Nephron (organoid): ENCODE measurements at regions not wholly inside any gene's neighbourhood (a gene's known extent, or its start where the extent isn't known, plus 50 kb on each side); places are given as distances from the start of the nearest gene placed in this dataset.

Source experiments
- H3K27ac Mint-ChIP-seq, 3 experiments: 2 replicates each; pipeline ENCODE4 v1.8.0; 2020; ENCODE audit warnings: mixed read lengths in 3 of 3, mild to moderate bottlenecking in 2 of 3, moderate library complexity in 1 of 3
- H3K27me3 Mint-ChIP-seq: 2 replicates; pipeline ENCODE4 v1.8.0; 2021; ENCODE audit warnings: low read depth, mild to moderate bottlenecking, moderate library complexity, mixed read lengths
- H3K36me3 Mint-ChIP-seq: 2 replicates; pipeline ENCODE4 v1.8.0; 2020; ENCODE audit warnings: low read depth, mixed read lengths
- H3K4me1 Mint-ChIP-seq: 2 replicates; pipeline ENCODE4 v1.8.0; 2020; ENCODE audit warnings: mixed read lengths
- H3K4me3 Mint-ChIP-seq, 3 experiments: 2 replicates each; pipeline ENCODE4 v1.8.0; 2020; ENCODE audit warnings: mild to moderate bottlenecking in 3 of 3, mixed read lengths in 3 of 3, moderate library complexity in 2 of 3
- H3K9me3 Mint-ChIP-seq: 2 replicates; pipeline ENCODE4 v1.8.0; 2020; ENCODE audit warnings: mixed read lengths
- TF ChIP-seq, protein P1 (sequence below), 3 experiments: fragments of 200-600 bp; sonication (generic); IDR thresholded peaks; one replicate each; pipeline ENCODE4 v1.5.0; 2021; ENCODE audit warnings: antibody characterized with exemption in 3 of 3; ENCODE audit not compliant: unreplicated experiment in 3 of 3

DNA sequence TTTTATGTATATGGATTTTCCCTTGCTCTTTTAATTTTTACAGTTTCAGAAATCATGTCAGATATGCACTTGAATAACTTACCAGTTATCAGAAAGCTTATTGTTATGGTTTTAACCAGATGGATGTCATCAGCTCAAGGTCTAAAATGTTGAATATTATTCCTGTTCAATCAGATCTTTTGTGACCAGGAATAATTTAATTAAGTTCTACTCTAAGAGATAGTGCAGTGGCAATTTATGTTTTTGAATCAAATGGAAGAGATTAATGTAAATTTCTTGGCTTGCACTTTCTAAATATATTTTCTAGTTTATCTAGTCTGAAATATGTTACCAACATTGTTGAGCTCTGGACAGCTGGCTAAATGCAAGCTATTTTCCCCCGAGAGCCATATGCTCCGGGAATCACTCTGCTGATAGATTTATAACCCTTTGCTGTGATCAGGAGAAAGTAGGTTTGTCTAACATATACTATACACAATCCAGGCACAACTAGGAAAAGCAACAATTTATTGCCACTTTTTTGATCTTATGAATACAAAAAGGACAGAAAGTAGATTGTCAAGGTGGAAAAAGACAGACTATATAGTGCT lies 76.8 kb upstream of the CD96 start:
- H3K36me3 Mint-ChIP-seq, result no peaks in the 10 kb centered on the region
- H3K27me3 Mint-ChIP-seq, result no peaks in the 10 kb centered on the region
- H3K9me3 Mint-ChIP-seq, result peaks cover 9% of the 10 kb centered on the region
- peaks cover 51% of the 10 kb centered on the region for H3K4me1 Mint-ChIP-seq
- TF ChIP-seq, protein P1, sequence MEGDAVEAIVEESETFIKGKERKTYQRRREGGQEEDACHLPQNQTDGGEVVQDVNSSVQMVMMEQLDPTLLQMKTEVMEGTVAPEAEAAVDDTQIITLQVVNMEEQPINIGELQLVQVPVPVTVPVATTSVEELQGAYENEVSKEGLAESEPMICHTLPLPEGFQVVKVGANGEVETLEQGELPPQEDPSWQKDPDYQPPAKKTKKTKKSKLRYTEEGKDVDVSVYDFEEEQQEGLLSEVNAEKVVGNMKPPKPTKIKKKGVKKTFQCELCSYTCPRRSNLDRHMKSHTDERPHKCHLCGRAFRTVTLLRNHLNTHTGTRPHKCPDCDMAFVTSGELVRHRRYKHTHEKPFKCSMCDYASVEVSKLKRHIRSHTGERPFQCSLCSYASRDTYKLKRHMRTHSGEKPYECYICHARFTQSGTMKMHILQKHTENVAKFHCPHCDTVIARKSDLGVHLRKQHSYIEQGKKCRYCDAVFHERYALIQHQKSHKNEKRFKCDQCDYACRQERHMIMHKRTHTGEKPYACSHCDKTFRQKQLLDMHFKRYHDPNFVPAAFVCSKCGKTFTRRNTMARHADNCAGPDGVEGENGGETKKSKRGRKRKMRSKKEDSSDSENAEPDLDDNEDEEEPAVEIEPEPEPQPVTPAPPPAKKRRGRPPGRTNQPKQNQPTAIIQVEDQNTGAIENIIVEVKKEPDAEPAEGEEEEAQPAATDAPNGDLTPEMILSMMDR (IDR thresholded peaks at IDR 0.05; ENCODE audit: unreplicated experiment in 3 of 3), result no peak
- H3K4me3 Mint-ChIP-seq, result peak overlapping the region in 1 of 3 experiments; percentile 24
- H3K27ac Mint-ChIP-seq, result peak overlapping the region; percentile 75 to 90 (median 86)

- no peaks in the 10 kb centered on the region for H3K36me3 Mint-ChIP-seq
- no peak overlapping the region for H3K27ac Mint-ChIP-seq
- H3K4me3 Mint-ChIP-seq, result no peak overlapping the region
- no peaks in the 10 kb centered on the region for H3K27me3 Mint-ChIP-seq
- peaks cover 36% of the 10 kb centered on the region for H3K9me3 Mint-ChIP-seq
- H3K4me1 Mint-ChIP-seq, result peaks cover 26% of the 10 kb centered on the region
- TF ChIP-seq, protein P1 (IDR thresholded peaks at IDR 0.05; ENCODE audit: unreplicated experiment in 3 of 3), result no peak
Observed at GRCh38 chr3:111470032-111470431, 72.0 kb upstream of the CD96 start.

GRCh38 chr3:111471831-111472230 lies 70.2 kb upstream of the CD96 start:
- Mint-ChIP-seq H3K36me3 (no peaks in the 10 kb centered on the region), H3K4me3 (no peak overlapping the region), H3K9me3 (peaks cover 36% of the 10 kb centered on the region), H3K4me1 (peaks cover 22% of the 10 kb centered on the region), H3K27ac (no peak overlapping the region), H3K27me3 (no peaks in the 10 kb centered on the region)
- TF ChIP-seq, protein P1 (IDR thresholded peaks at IDR 0.05; ENCODE audit: unreplicated experiment in 3 of 3), result no peak

GRCh38 chr3:111472556-111472955 lies 69.4 kb upstream of the CD96 start:
- peaks cover 25% of the 10 kb centered on the region for H3K4me1 Mint-ChIP-seq
- no peaks in the 10 kb centered on the region for H3K27me3 Mint-ChIP-seq
- TF ChIP-seq, protein P1 (IDR thresholded peaks at IDR 0.05; ENCODE audit: unreplicated experiment in 3 of 3), result no peak
- no peak overlapping the region for H3K27ac Mint-ChIP-seq
- no peak overlapping the region for H3K4me3 Mint-ChIP-seq
- H3K9me3 Mint-ChIP-seq, result peaks cover 36% of the 10 kb centered on the region
- no peaks in the 10 kb centered on the region for H3K36me3 Mint-ChIP-seq

DNA sequence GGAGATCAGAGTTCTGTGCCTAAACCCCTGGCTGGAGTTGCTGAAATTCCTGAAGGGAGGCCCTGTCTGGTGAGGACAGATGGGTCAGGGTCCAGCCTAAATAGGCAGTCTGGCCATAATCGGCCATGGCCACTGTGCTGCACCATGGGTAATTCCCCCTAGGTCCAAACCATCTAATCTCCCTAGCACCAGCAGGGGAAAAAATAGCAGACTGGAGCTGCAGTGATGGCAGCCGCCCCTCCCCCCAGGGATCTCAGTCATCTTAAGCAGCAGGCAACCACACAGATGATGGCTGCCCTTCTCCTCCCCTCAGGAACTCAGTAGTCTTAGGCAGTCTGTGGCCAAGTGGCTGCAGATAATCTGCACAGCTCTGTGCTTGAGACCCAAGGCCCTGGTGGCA lies 68.4 kb upstream of the CD96 start:
- Mint-ChIP-seq H3K4me1 (peaks cover 28% of the 10 kb centered on the region), H3K9me3 (peaks cover 36% of the 10 kb centered on the region), H3K27me3 (no peaks in the 10 kb centered on the region), H3K4me3 (no peak overlapping the region), H3K36me3 (no peaks in the 10 kb centered on the region), H3K27ac (no peak overlapping the region)
- TF ChIP-seq, protein P1 (IDR thresholded peaks at IDR 0.05; ENCODE audit: unreplicated experiment in 3 of 3), result no peak

GRCh38 chr3:111476701-111477100 lies 65.3 kb upstream of the CD96 start:
- Mint-ChIP-seq H3K27ac (peak overlapping the region; percentile 26 to 66 (median 41)), H3K9me3 (peaks cover 15% of the 10 kb centered on the region), H3K4me1 (peaks cover 47% of the 10 kb centered on the region), H3K4me3 (peak overlapping the region in 1 of 3 experiments; percentile 3), H3K36me3 (no peaks in the 10 kb centered on the region), H3K27me3 (no peaks in the 10 kb centered on the region)
- TF ChIP-seq, protein P1 (IDR thresholded peaks at IDR 0.05; ENCODE audit: unreplicated experiment in 3 of 3), result no peak
